DND-41 (cell line): ENCODE measurements at regions not wholly inside any gene's neighbourhood (a gene's known extent, or its start where the extent isn't known, plus 50 kb on each side); places are given as distances from the start of the nearest gene placed in this dataset.

Experiments used
- ATAC-seq: fragments of 200-7000 bp; cut with Tn5 transposase; 3 replicates; pipeline ENCODE4 v1.9.1; 2021; ENCODE audit warnings: low read depth; ENCODE audit not compliant: insufficient read depth
- DNase-seq: peaks from one replicate; pipeline ENCODE4 v3.0.0-alpha.2; 2020
- H2AFZ ChIP-seq: 2 replicates; pipeline ENCODE4 v1.6.0; 2012; ENCODE audit warnings: low read depth, low read length
- H3K27ac ChIP-seq: 2 replicates; pipeline ENCODE4 v1.5.1; 2012; ENCODE audit warnings: low read length, inconsistent platforms
- H3K27me3 ChIP-seq: fragments of 200-600 bp; sonication (generic); 2 replicates; pipeline ENCODE4 v1.6.0; 2012; ENCODE audit warnings: low read length, mild to moderate bottlenecking, inconsistent platforms; ENCODE audit not compliant: insufficient read depth, poor library complexity
- H3K36me3 ChIP-seq: 2 replicates; pipeline ENCODE4 v1.5.1; 2012; ENCODE audit warnings: low read length, inconsistent platforms; ENCODE audit not compliant: insufficient read depth
- H3K4me1 ChIP-seq: 2 replicates; pipeline ENCODE4 v1.5.1; 2012; ENCODE audit warnings: mild to moderate bottlenecking, low read length; ENCODE audit not compliant: insufficient read depth
- H3K4me2 ChIP-seq: 2 replicates; pipeline ENCODE4 v1.6.0; 2012; ENCODE audit warnings: mild to moderate bottlenecking, moderate library complexity, low read length, inconsistent platforms; ENCODE audit not compliant: insufficient read depth
- H3K4me3 ChIP-seq, 2 experiments: fragments of 200-600 bp in 1 of 2; shearing (Covaris generic) in 1 of 2; 2 replicates each; pipeline ENCODE4 v1.5.1; 2012 to 2016; ENCODE audit warnings: inconsistent platforms in 2 of 2, low read length in 2 of 2, mild to moderate bottlenecking in 2 of 2, low read depth in 1 of 2, moderate library complexity in 1 of 2
- H3K79me2 ChIP-seq: 2 replicates; pipeline ENCODE4 v1.6.0; 2012; ENCODE audit warnings: low read length, inconsistent platforms; ENCODE audit not compliant: insufficient read depth
- H3K9ac ChIP-seq: 2 replicates; pipeline ENCODE4 v1.6.0; 2012; ENCODE audit warnings: low read depth, mild to moderate bottlenecking, inconsistent platforms, low read length, moderate library complexity
- H3K9me3 ChIP-seq: 2 replicates; pipeline ENCODE4 v1.5.1; 2012; ENCODE audit warnings: low read length, moderate library complexity, mild to moderate bottlenecking, inconsistent platforms; ENCODE audit not compliant: insufficient read depth, severe bottlenecking
- H4K20me1 ChIP-seq: 2 replicates; pipeline ENCODE4 v1.6.0; 2012; ENCODE audit warnings: low read length; ENCODE audit not compliant: insufficient read depth
- CTCF ChIP-seq: IDR thresholded peaks from 2 replicates; pipeline ENCODE4 v1.5.1; 2012; ENCODE audit warnings: borderline replicate concordance, low read length, moderate library complexity, mild to moderate bottlenecking; ENCODE audit not compliant: poor library complexity, severe bottlenecking; ENCODE audit errors: extremely low read depth
- EZH2 ChIP-seq: IDR thresholded peaks from 3 replicates; pipeline ENCODE4 v1.6.1; 2012; ENCODE audit warnings: borderline replicate concordance, low read depth, mild to moderate bottlenecking, moderate library complexity, low read length, inconsistent platforms; ENCODE audit not compliant: severe bottlenecking

GRCh38 chr20:54820392-54820791 lies 345.0 kb downstream of the DOK5 start:
- Histone ChIP-seq H3K9me3 (no peaks in the 10 kb centered on the region), H4K20me1 (no peaks in the 10 kb centered on the region), H3K4me2 (no peak overlapping the region), H3K9ac (no peak overlapping the region), H3K79me2 (no peaks in the 10 kb centered on the region), H3K4me1 (no peaks in the 10 kb centered on the region), H3K27ac (no peak overlapping the region), H2AFZ (no peak overlapping the region), H3K4me3 (no peak overlapping the region), H3K27me3 (no peaks in the 10 kb centered on the region), H3K36me3 (no peaks in the 10 kb centered on the region)
- no peak for ATAC-seq
- DNase-seq: no peak
- TF ChIP-seq EZH2: no peak

- H2AFZ ChIP-seq: no peak overlapping the region
- DNase-seq (no peak), ATAC-seq (no peak)
- H3K79me2 ChIP-seq: no peaks in the 10 kb centered on the region
- H3K27ac ChIP-seq: no peak overlapping the region
- H3K27me3 ChIP-seq: no peaks in the 10 kb centered on the region
- no peaks in the 10 kb centered on the region for H4K20me1 ChIP-seq
- H3K4me3 ChIP-seq: no peak overlapping the region
- H3K4me1 ChIP-seq: no peaks in the 10 kb centered on the region
- H3K9ac ChIP-seq: no peak overlapping the region
- H3K4me2 ChIP-seq: no peak overlapping the region
- H3K36me3 ChIP-seq: no peaks in the 10 kb centered on the region
- H3K9me3 ChIP-seq: no peaks in the 10 kb centered on the region
- TF ChIP-seq CTCF (no peak), EZH2 (no peak)
Measured at GRCh38 chr20:54806462-54806861, 331.1 kb downstream of the DOK5 start.

- H2AFZ ChIP-seq: no peak overlapping the region
- no peak overlapping the region for H3K9ac ChIP-seq
- ATAC-seq: no peak
- H3K36me3 ChIP-seq: no peaks in the 10 kb centered on the region
- no peaks in the 10 kb centered on the region for H3K4me1 ChIP-seq
- no peaks in the 10 kb centered on the region for H3K27me3 ChIP-seq
- TF ChIP-seq CTCF (no peak), EZH2 (no peak)
- no peak for DNase-seq
- H3K4me2 ChIP-seq: no peak overlapping the region
- H3K27ac ChIP-seq: no peak overlapping the region
- no peaks in the 10 kb centered on the region for H4K20me1 ChIP-seq
- H3K9me3 ChIP-seq: no peaks in the 10 kb centered on the region
- no peaks in the 10 kb centered on the region for H3K79me2 ChIP-seq
- H3K4me3 ChIP-seq: no peak overlapping the region
Measured at GRCh38 chr20:54794874-54795273, 319.5 kb downstream of the DOK5 start.

- no peaks in the 10 kb centered on the region for H4K20me1 ChIP-seq
- H3K4me2 ChIP-seq: no peak overlapping the region
- H3K9ac ChIP-seq: no peak overlapping the region
- no peak for ATAC-seq
- no peaks in the 10 kb centered on the region for H3K4me1 ChIP-seq
- H2AFZ ChIP-seq: no peak overlapping the region
- H3K79me2 ChIP-seq: no peaks in the 10 kb centered on the region
- DNase-seq: no peak
- no peaks in the 10 kb centered on the region for H3K36me3 ChIP-seq
- H3K27ac ChIP-seq: no peak overlapping the region
- TF ChIP-seq EZH2 (no peak), CTCF (no peak)
- no peak overlapping the region for H3K4me3 ChIP-seq
- no peaks in the 10 kb centered on the region for H3K9me3 ChIP-seq
- H3K27me3 ChIP-seq: no peaks in the 10 kb centered on the region
Measured at GRCh38 chr20:54794110-54794509, 318.7 kb downstream of the DOK5 start.
